Thyroid gland (tissue), 4 donors: ENCODE measurements at regions not wholly inside any gene's neighbourhood (a gene's known extent, or its start where the extent isn't known, plus 50 kb on each side); places are given as distances from the start of the nearest gene placed in this dataset.

Experiments used
- DNase-seq, 2 donors: peaks; one replicate each; pipeline ENCODE4 v3.0.0-alpha.2; 2019
- H3K27ac ChIP-seq, 3 donors: fragments of 200-600 bp; sonication (generic); 1 replicate in 2 of 3; 2 replicates in 1 of 3; pipeline ENCODE4 v1.5.1; 2016 to 2019; ENCODE audit warnings: mild to moderate bottlenecking in 1 of 3, moderate library complexity in 1 of 3
- H3K27me3 ChIP-seq: fragments of 200-600 bp; sonication (generic); one replicate; pipeline ENCODE4 v1.5.1; 2019
- H3K36me3 ChIP-seq, 2 donors: fragments of 200-600 bp; sonication (generic); one replicate each; pipeline ENCODE4 v1.5.1; 2016 to 2019
- H3K4me1 ChIP-seq, 2 donors: fragments of 200-600 bp; sonication (generic); one replicate each; pipeline ENCODE4 v1.5.1; 2017 to 2019
- H3K4me3 ChIP-seq, 3 donors: fragments of 200-600 bp; sonication (generic); replicated peaks in 1 of 3; 1 replicate in 2 of 3; 2 replicates in 1 of 3; pipeline ENCODE4 v1.5.1; 2016; ENCODE audit warnings: mild to moderate bottlenecking in 1 of 3
- H3K9me3 ChIP-seq: fragments of 200-600 bp; sonication (generic); one replicate; pipeline ENCODE4 v1.5.1; 2017
- POLR2A ChIP-seq, 2 donors: fragments of 450-650 bp; IDR thresholded peaks; one replicate each; pipeline ENCODE4 v1.6.1; 2017; ENCODE audit warnings: antibody characterized with exemption in 2 of 2, mild to moderate bottlenecking in 2 of 2, moderate library complexity in 1 of 2
- WGBS, 2 donors: methylation state at CpG; one replicate each; pipeline ENCODE4 v1.1.5; 2017; 5-methylcytosine and 5-hydroxymethylcytosine counted together
- intact Hi-C: fragments of 100-400 bp; cut with DNase I; formaldehyde crosslinking; loops from one replicate; pipeline ENCODE4 v1.15.1; 2023
- TF ChIP-seq, protein P1 (sequence below), 6 experiments: fragments of 200-600 bp in 3 of 6; fragments of 450-650 bp in 3 of 6; sonication (generic) in 3 of 6; IDR thresholded peaks; one replicate each; pipeline ENCODE4 v1.5.1; 2016 to 2019; ENCODE audit warnings: antibody characterized with exemption in 6 of 6, mild to moderate bottlenecking in 2 of 6, inconsistent platforms in 1 of 6, moderate library complexity in 1 of 6

DNA sequence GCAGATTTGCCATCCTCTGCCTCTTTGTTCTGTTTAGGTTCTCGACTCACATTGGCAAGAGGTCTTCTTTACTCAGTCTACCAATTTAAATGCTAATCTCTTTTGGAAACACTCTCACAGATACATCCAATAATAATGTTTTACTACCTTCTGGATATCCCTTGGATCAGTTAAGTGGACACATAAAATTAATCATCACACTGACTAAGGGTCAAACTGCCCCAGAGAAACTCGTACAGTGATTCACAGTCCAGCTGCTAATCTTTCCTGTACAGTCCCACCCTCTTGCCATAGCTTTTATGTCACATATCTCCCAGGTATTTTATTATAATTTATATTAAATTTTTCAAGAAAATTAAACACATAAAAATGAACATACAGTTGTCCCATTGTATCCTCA lies 360.8 kb upstream of the RGMA start:
- H3K27ac ChIP-seq: no peak overlapping the region
- H3K27me3 ChIP-seq: no peaks in the 10 kb centered on the region
- no peaks in the 10 kb centered on the region for H3K9me3 ChIP-seq
- no peak overlapping the region for H3K4me3 ChIP-seq
- H3K36me3 ChIP-seq: no peaks in the 10 kb centered on the region
- intact Hi-C loops: no loop called here
- 73 to 81% methylated on average over 2 of the region's 2 CpGs for WGBS, 2 donors
- DNase-seq: no peak
- no peak for TF ChIP-seq POLR2A (IDR thresholded peaks at IDR 0.05)
- TF ChIP-seq, protein P1, sequence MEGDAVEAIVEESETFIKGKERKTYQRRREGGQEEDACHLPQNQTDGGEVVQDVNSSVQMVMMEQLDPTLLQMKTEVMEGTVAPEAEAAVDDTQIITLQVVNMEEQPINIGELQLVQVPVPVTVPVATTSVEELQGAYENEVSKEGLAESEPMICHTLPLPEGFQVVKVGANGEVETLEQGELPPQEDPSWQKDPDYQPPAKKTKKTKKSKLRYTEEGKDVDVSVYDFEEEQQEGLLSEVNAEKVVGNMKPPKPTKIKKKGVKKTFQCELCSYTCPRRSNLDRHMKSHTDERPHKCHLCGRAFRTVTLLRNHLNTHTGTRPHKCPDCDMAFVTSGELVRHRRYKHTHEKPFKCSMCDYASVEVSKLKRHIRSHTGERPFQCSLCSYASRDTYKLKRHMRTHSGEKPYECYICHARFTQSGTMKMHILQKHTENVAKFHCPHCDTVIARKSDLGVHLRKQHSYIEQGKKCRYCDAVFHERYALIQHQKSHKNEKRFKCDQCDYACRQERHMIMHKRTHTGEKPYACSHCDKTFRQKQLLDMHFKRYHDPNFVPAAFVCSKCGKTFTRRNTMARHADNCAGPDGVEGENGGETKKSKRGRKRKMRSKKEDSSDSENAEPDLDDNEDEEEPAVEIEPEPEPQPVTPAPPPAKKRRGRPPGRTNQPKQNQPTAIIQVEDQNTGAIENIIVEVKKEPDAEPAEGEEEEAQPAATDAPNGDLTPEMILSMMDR (IDR thresholded peaks at IDR 0.05): no peak
- no peaks in the 10 kb centered on the region for H3K4me1 ChIP-seq

DNA sequence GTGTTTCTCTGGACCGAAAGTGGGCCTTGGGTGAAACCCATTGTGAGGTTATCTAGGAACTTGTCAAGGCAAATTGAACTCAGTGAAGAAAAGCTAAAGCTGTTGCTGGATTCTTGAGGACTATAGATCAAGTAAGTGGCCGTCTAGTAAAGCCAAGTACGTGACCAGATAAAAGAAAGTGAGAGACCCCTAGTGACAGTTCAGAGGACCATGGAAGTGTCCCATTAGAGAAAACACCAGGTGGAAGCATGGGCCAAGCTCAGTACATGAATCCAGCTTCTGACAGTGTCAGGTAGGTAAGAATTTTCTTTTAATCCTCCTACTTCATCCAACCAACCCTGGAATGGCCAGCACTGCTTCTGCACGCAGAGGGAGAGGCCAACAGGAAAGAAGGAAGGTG lies 349.3 kb upstream of the RGMA start:
- 32 to 51% methylated on average over 4 of the region's 4 CpGs for WGBS, 2 donors

DNA sequence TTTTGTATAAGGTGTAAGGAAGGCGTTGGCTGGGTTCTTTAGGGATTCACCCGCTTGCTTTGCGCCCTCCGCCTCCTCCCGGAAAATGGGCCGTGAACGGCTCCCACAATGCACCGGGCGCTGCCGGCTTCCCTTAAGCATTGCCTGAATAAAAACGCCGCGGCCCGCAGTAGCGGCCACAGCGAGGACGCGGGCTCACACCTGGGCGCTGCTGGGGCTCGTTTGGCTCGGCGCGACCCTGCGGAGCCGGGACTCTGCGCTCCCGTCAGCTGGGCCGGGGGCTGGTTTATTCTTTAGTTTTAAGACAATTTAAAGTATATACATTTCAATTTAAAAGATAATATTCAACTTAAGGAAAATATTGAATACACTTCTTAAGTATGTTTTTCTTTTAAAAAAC lies 343.5 kb upstream of the RGMA start:
- DNase-seq: no peak
- intact Hi-C loops: no loop called here
- H3K4me1 ChIP-seq: no peaks in the 10 kb centered on the region
- WGBS, 2 donors: 95 to 97% methylated on average over 28 of the region's 28 CpGs
- H3K4me3 ChIP-seq: no peak overlapping the region
- no peaks in the 10 kb centered on the region for H3K36me3 ChIP-seq
- no peaks in the 10 kb centered on the region for H3K27me3 ChIP-seq
- TF ChIP-seq, protein P1 (IDR thresholded peaks at IDR 0.05): no peak
- no peak for TF ChIP-seq POLR2A (IDR thresholded peaks at IDR 0.05)
- no peaks in the 10 kb centered on the region for H3K9me3 ChIP-seq
- no peak overlapping the region for H3K27ac ChIP-seq

More for the DNA sequence above, 349.3 kb upstream of the RGMA start:
- Histone ChIP-seq H3K27me3 (no peaks in the 10 kb centered on the region), H3K36me3 (no peaks in the 10 kb centered on the region), H3K4me3 (no peak overlapping the region), H3K27ac (no peak overlapping the region), H3K4me1 (no peaks in the 10 kb centered on the region), H3K9me3 (no peaks in the 10 kb centered on the region)
- no peak for DNase-seq
- intact Hi-C loops: no loop called here
- no peak for TF ChIP-seq POLR2A (IDR thresholded peaks at IDR 0.05)
- TF ChIP-seq, protein P1 (IDR thresholded peaks at IDR 0.05): no peak

DNA sequence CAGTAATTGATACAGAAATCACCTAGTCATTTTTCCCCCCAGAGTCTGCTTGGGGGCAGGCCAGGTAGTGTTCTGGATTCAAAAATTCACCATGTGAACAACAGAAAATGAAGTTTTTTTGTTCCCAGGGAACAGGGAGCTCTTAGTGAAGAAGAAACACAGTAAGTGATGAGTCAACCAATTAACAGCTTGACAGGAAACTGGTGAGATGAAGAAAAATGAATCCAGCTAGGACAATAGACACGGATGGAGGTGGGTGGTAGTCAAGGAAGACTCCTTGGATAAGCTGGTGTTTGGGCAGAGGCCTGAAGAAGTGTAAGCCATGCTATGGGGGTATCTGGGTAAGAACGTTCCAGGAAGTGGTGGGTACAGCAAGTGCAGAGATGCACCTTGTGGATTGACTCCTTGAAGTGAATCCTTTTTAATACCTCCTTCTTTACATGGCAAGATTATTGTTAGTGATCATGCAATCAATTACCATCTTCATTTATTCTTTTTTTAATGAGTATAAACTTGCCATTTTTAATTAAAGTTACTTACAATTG lies 339.9 kb upstream of the RGMA start:
- Histone ChIP-seq H3K4me1 (no peaks in the 10 kb centered on the region), H3K9me3 (no peaks in the 10 kb centered on the region), H3K36me3 (no peaks in the 10 kb centered on the region), H3K4me3 (no peak overlapping the region), H3K27ac (no peak overlapping the region), H3K27me3 (no peaks in the 10 kb centered on the region)
- intact Hi-C loops: no loop called here
- WGBS, 2 donors: 55 to 73% methylated on average over 2 of the region's 2 CpGs
- DNase-seq: no peak
- TF ChIP-seq, protein P1 (IDR thresholded peaks at IDR 0.05): no peak
- TF ChIP-seq POLR2A (IDR thresholded peaks at IDR 0.05): no peak

DNA sequence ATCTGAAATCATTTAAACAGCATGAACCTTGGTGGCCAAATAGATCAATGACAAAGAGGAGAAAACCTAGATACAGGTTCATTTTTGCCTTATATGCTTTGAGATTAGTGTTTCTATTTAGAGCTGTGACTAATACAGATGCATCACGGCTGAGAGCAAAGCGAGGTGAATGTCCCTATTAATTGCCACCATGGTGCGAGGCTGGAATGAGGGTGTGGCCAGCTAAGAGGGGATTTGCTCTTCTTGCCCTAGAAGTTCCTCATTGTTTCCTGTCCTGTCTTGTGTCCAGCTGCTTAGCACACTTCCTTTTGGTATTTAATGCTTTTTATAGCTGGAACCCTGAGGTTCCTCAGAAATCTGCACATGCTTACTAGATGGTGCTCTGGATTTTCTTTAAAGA lies 339.1 kb upstream of the RGMA start:
- no peaks in the 10 kb centered on the region for H3K36me3 ChIP-seq
- no peak overlapping the region for H3K4me3 ChIP-seq
- no peak for DNase-seq
- intact Hi-C loops: no loop called here
- H3K27ac ChIP-seq: no peak overlapping the region
- H3K4me1 ChIP-seq: no peaks in the 10 kb centered on the region
- WGBS, 2 donors: 40 to 55% methylated on average over 3 of the region's 3 CpGs
- no peaks in the 10 kb centered on the region for H3K27me3 ChIP-seq
- H3K9me3 ChIP-seq: no peaks in the 10 kb centered on the region
- TF ChIP-seq, protein P1 (IDR thresholded peaks at IDR 0.05): no peak
- no peak for TF ChIP-seq POLR2A (IDR thresholded peaks at IDR 0.05)
